OCI-LY3 (cell line): ENCODE measurements at regions not wholly inside any gene's neighbourhood (a gene's known extent, or its start where the extent isn't known, plus 50 kb on each side); places are given as distances from the start of the nearest gene placed in this dataset.

Source experiments
- H2AFZ ChIP-seq: fragments of 200-600, 300-600 bp; shearing (Covaris generic); 2 replicates; pipeline ENCODE4 v1.6.0; 2014; ENCODE audit warnings: antibody characterized with exemption, low read depth, low read length
- H3K27ac ChIP-seq: fragments of 200-600, 300-600 bp; sonication (generic); 2 replicates; pipeline ENCODE4 v1.5.1; 2014; ENCODE audit warnings: mild to moderate bottlenecking, low read length, moderate library complexity, mixed read lengths
- H3K27me3 ChIP-seq: fragments of 200-600, 300-600 bp; sonication (generic); 2 replicates; pipeline ENCODE4 v1.6.1; 2014; ENCODE audit warnings: low read depth, low read length, mixed read lengths
- H3K36me3 ChIP-seq: fragments of 200-600, 300-600 bp; sonication (generic); replicated peaks from 2 replicates; pipeline ENCODE3; 2014; ENCODE audit warnings: low read depth, low read length, mixed read lengths
- H3K4me1 ChIP-seq: fragments of 300-600, 200-600 bp; sonication (generic); 2 replicates; pipeline ENCODE4 v1.6.1; 2014; ENCODE audit warnings: low read length, mixed read lengths
- H3K4me2 ChIP-seq: fragments of 200-600, 300-600 bp; sonication (generic); 2 replicates; pipeline ENCODE4 v1.6.1; 2014; ENCODE audit warnings: low read length, mixed read lengths
- H3K4me3 ChIP-seq: fragments of 300-600, 200-600 bp; sonication (generic); 2 replicates; pipeline ENCODE4 v1.5.1; 2014; ENCODE audit warnings: antibody characterized with exemption, mild to moderate bottlenecking, low read length, moderate library complexity
- H3K79me2 ChIP-seq: fragments of 300-600, 200-600 bp; shearing (Covaris generic); 2 replicates; pipeline ENCODE4 v1.6.1; 2014; ENCODE audit warnings: mild to moderate bottlenecking, low read length, mixed read lengths
- H3K9ac ChIP-seq: fragments of 300-600, 200-600 bp; shearing (Covaris generic); 2 replicates; pipeline ENCODE4 v1.6.0; 2014; ENCODE audit warnings: mild to moderate bottlenecking, low read length, moderate library complexity
- H3K9me3 ChIP-seq: fragments of 200-600, 300-600 bp; shearing (Covaris generic); 2 replicates; pipeline ENCODE4 v1.6.1; 2014; ENCODE audit warnings: low read length, mixed read lengths; ENCODE audit not compliant: insufficient read depth
- H4K20me1 ChIP-seq: fragments of 200-600, 300-600 bp; sonication (generic); 2 replicates; pipeline ENCODE4 v1.6.1; 2016; ENCODE audit warnings: low read length, mixed read lengths; ENCODE audit not compliant: insufficient read depth
- EZH2phosphoT487 ChIP-seq: fragments of 200-600 bp; shearing (Covaris generic); IDR thresholded peaks from 2 replicates; pipeline ENCODE4 v1.6.1; 2018; ENCODE audit warnings: antibody characterized with exemption, mixed run types, low read depth
- TF ChIP-seq, protein P1 (sequence below): fragments of 200-600, 300-600 bp; sonication (generic); IDR thresholded peaks from 2 replicates; pipeline ENCODE4 v1.5.1; 2014; ENCODE audit warnings: antibody characterized with exemption, low read length, low read depth

DNA sequence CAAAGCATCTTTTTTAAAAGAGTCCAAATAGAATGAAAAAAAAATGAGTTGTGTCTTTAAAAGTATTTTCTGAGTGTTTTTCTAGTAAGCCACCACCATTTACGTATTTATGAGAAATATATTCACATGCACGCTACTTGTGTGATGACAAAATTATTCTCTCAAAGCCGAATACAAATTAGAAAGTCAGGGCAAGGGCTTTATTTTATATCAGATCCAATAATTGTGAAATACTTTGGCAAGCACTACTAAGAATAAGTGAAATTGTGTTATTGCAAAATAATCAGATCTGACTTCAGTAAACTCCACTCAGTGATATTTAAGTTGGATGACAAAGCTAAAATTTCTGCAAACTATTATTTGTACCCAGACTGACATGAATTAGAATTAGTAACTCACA, 589.3 kb upstream of the KCNMB2 start:
- H3K4me2 ChIP-seq, result no peak overlapping the region
- no peak overlapping the region for H3K27ac ChIP-seq
- H3K9ac ChIP-seq, result no peak overlapping the region
- H3K36me3 ChIP-seq, result no peaks in the 10 kb centered on the region
- H3K79me2 ChIP-seq, result no peaks in the 10 kb centered on the region
- H3K4me1 ChIP-seq, result peaks cover 16% of the 10 kb centered on the region
- no peaks in the 10 kb centered on the region for H3K9me3 ChIP-seq
- no peak overlapping the region for H3K4me3 ChIP-seq
- H4K20me1 ChIP-seq, result no peaks in the 10 kb centered on the region
- no peaks in the 10 kb centered on the region for H3K27me3 ChIP-seq
- TF ChIP-seq, protein P1, sequence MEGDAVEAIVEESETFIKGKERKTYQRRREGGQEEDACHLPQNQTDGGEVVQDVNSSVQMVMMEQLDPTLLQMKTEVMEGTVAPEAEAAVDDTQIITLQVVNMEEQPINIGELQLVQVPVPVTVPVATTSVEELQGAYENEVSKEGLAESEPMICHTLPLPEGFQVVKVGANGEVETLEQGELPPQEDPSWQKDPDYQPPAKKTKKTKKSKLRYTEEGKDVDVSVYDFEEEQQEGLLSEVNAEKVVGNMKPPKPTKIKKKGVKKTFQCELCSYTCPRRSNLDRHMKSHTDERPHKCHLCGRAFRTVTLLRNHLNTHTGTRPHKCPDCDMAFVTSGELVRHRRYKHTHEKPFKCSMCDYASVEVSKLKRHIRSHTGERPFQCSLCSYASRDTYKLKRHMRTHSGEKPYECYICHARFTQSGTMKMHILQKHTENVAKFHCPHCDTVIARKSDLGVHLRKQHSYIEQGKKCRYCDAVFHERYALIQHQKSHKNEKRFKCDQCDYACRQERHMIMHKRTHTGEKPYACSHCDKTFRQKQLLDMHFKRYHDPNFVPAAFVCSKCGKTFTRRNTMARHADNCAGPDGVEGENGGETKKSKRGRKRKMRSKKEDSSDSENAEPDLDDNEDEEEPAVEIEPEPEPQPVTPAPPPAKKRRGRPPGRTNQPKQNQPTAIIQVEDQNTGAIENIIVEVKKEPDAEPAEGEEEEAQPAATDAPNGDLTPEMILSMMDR, result no peak
- no peak for TF ChIP-seq EZH2phosphoT487
- no peak overlapping the region for H2AFZ ChIP-seq

DNA sequence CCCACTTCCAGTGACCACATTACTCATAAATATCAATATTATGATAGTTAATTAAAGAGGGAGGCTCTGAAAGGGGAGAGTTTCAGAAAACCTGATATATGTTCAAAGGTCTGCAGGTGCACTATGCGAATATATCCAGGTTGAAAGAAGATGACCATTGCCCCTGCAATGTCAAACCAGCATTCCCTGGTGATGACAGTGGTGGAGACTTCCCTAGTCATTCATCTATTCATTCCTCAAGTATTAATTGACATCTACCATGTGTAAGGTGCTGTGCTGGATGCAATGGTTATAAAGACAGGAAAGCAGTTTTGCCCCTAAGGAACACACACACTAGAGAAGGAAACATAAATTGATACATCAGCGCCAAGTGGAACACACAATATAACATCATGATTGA, 588.3 kb upstream of the KCNMB2 start:
- no peaks in the 10 kb centered on the region for H3K27me3 ChIP-seq
- H3K36me3 ChIP-seq, result no peaks in the 10 kb centered on the region
- no peaks in the 10 kb centered on the region for H3K79me2 ChIP-seq
- H3K4me1 ChIP-seq, result peaks cover 16% of the 10 kb centered on the region
- H3K27ac ChIP-seq, result no peak overlapping the region
- H4K20me1 ChIP-seq, result no peaks in the 10 kb centered on the region
- no peak overlapping the region for H2AFZ ChIP-seq
- TF ChIP-seq, protein P1, result no peak
- no peak for TF ChIP-seq EZH2phosphoT487
- H3K4me2 ChIP-seq, result no peak overlapping the region
- H3K4me3 ChIP-seq, result no peak overlapping the region
- H3K9me3 ChIP-seq, result no peaks in the 10 kb centered on the region
- no peak overlapping the region for H3K9ac ChIP-seq

DNA sequence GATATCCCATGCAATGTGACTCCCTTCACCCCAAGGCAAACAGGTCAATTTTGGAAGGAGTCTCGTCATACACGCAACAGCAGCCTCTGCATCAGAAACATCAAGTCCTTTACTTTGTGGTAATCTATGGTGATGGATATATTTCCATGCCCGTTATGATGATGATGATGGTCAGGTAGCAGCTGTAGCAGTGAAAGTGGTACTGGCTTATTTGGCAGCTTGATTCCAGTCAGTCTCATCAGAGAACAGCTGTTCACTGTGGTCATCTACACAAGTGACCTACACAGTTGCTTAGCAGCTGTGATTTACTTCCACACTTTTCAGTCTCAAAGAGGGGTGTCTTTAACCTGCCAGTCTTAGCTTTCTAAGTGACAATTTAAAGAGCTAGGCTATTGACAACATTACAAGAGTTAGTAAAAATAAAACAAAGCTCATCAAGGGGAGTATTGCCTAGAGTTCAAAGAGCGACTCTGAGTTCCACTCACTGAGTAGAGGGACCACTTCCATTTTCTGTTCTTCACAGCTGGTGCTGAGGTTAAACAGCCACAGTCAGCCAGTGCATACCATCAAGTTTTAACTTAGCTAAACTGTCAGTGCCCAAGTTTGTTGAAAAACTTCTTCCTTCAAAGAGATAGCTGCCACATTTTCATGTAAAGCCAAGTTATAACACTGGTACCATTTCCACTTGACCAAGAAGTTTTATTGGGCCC, 587.4 kb upstream of the KCNMB2 start:
- Histone ChIP-seq H3K27ac (no peak overlapping the region), H3K79me2 (no peaks in the 10 kb centered on the region), H4K20me1 (no peaks in the 10 kb centered on the region), H3K4me2 (no peak overlapping the region), H3K4me3 (no peak overlapping the region), H2AFZ (no peak overlapping the region), H3K9me3 (no peaks in the 10 kb centered on the region), H3K27me3 (no peaks in the 10 kb centered on the region), H3K4me1 (peaks cover 15% of the 10 kb centered on the region), H3K36me3 (no peaks in the 10 kb centered on the region), H3K9ac (no peak overlapping the region)
- TF ChIP-seq EZH2phosphoT487, result no peak

DNA sequence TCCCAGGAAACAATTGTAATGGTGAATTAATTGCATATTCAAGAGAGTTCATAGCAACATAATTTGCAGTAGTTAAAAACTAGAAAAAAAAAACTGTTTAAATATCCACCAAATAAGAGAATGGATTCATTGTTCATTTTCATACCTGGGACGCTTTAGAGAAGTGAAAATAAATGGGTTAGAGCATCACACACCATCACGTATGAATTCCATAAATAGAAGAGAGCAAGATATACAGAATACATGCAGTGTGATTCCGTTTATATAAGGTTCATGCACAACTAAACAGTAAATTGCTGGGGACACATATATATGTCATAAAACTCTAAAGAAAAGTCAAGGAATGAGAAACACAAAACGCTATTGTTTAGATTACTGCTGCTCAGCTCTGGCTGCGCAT, 577.0 kb upstream of the KCNMB2 start:
- no peaks in the 10 kb centered on the region for H3K9me3 ChIP-seq
- H2AFZ ChIP-seq, result no peak overlapping the region
- H3K36me3 ChIP-seq, result no peaks in the 10 kb centered on the region
- H3K4me1 ChIP-seq, result peaks cover 13% of the 10 kb centered on the region
- no peak overlapping the region for H3K9ac ChIP-seq
- H3K79me2 ChIP-seq, result no peaks in the 10 kb centered on the region
- TF ChIP-seq EZH2phosphoT487, result no peak
- no peak overlapping the region for H3K27ac ChIP-seq
- no peaks in the 10 kb centered on the region for H4K20me1 ChIP-seq
- no peak overlapping the region for H3K4me2 ChIP-seq
- H3K4me3 ChIP-seq, result no peak overlapping the region
- H3K27me3 ChIP-seq, result no peaks in the 10 kb centered on the region

DNA sequence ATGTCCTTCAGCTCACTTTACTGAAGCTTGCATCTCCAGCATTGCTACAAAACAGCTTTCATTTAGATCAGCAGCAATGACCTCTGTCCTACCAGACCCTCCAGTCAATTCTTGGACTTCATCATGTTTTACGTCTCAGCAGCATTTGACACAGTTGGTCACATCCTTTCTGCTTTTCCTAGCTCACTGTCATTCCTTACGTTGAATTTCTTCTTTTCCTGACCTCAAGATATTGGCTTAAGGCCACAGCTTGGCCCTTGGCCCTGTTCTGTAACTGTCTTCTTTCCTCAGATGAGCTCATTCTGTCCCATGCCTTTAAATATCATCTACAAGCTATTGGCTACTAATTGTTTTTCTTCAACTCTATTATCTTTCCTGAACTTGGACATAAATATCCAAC, 576.2 kb upstream of the KCNMB2 start:
- Histone ChIP-seq H3K4me3 (no peak overlapping the region), H3K27me3 (no peaks in the 10 kb centered on the region), H3K36me3 (no peaks in the 10 kb centered on the region)

More for the DNA sequence above, 576.2 kb upstream of the KCNMB2 start:
- no peak overlapping the region for H3K4me2 ChIP-seq
- H3K79me2 ChIP-seq, result no peaks in the 10 kb centered on the region
- H3K9me3 ChIP-seq, result no peaks in the 10 kb centered on the region
- peaks cover 13% of the 10 kb centered on the region for H3K4me1 ChIP-seq
- no peak overlapping the region for H3K9ac ChIP-seq
- H3K27ac ChIP-seq, result no peak overlapping the region
- no peaks in the 10 kb centered on the region for H4K20me1 ChIP-seq
- H2AFZ ChIP-seq, result no peak overlapping the region
- TF ChIP-seq, protein P1, result no peak
- no peak for TF ChIP-seq EZH2phosphoT487
